ENCODE measurements at regions not wholly inside any gene's neighbourhood (a gene's known extent, or its start where the extent isn't known, plus 50 kb on each side); places are given as distances from the start of the nearest gene placed in this dataset.

DNA sequence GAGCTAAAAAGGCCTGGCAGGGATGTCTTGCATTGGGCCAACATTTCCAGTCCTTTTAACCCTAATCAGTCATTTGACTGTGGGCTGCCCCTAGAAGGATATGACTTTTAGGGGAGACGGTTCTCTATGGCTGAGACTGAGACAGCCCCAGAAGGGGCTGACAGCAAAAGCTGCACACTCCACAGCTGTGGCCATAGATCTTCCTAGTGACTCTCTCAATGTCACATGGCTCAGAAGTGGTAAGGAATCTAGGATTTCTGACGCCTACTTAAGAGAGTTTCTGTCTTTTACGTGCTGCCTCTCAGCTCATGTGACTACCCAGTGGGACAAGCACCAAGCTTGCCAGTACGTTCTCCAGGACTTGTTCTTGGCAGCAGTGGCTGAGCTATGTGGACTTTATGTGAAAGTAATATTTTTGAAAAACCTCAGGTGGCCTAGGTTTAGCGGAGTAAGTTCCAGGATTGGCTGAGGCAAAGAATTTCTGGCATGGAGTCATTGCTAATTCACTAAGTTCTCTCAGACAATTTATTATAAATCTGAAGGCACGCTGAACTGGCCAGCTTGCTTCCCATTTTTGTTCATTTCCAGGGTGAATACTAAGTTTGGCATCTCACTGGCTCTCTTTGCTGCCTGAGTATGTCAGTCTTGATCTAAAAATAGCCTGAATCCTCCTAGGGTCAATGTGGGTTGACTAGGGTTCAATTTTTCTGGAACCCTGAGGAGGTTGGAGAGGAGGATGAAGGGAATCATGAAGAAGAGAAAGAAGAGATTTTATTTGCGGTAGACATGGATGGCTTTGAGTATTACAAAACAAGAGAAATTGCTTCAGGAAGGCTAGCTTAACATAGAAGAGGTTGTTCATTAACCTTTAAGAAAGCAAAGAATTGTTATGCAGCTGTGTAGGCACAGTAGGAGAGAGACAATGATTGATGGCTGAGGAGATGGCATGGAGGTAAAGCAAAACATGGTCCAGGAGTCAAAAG is 271.8 kb downstream of the AEBP2 start:
- H3K79me2 ChIP-seq (ENCODE audit: control insufficient read depth, low read length), result no peaks in the 10 kb centered on the region
- no peaks in the 10 kb centered on the region for H3F3A ChIP-seq (ENCODE audit: control insufficient read depth, insufficient read depth)
- H3K9me3 ChIP-seq (ENCODE audit: control insufficient read depth, insufficient read depth, low read length), result no peaks in the 10 kb centered on the region
- H3K4me1 ChIP-seq (ENCODE audit: control insufficient read depth, low read length), result no peaks in the 10 kb centered on the region
- no peaks in the 10 kb centered on the region for H3K27me3 ChIP-seq (ENCODE audit: control insufficient read depth, low read length)
- no peaks in the 10 kb centered on the region for H3K9me2 ChIP-seq (replicated peaks; ENCODE audit: control insufficient read depth, low read length)
- H3K4me3 ChIP-seq (ENCODE audit: low read length), result no peak overlapping the region
- no peaks in the 10 kb centered on the region for H4K20me1 ChIP-seq (ENCODE audit: control insufficient read depth, insufficient read depth, low read depth, low read length)
- H3K36me3 ChIP-seq (ENCODE audit: control insufficient read depth, low read length), result no peaks in the 10 kb centered on the region
- TF ChIP-seq CTCF (IDR thresholded peaks at IDR 0.05; ENCODE audit: low read depth, low read length, poor library complexity, severe bottlenecking) (no peak), EZH2phosphoT487 (IDR thresholded peaks at IDR 0.05; ENCODE audit: borderline replicate concordance, low read length) (no peak)
- no peak overlapping the region for H3K27ac ChIP-seq (ENCODE audit: low read depth, low read length)
- no peak overlapping the region for H3K4me2 ChIP-seq (ENCODE audit: low read length)

- no peaks in the 10 kb centered on the region for H3K9me2 ChIP-seq (replicated peaks; ENCODE audit: control insufficient read depth, low read length)
- no peak overlapping the region for H3K4me2 ChIP-seq (ENCODE audit: low read length)
- H3K27ac ChIP-seq (ENCODE audit: low read depth, low read length), result no peak overlapping the region
- no peaks in the 10 kb centered on the region for H3F3A ChIP-seq (ENCODE audit: control insufficient read depth, insufficient read depth)
- H3K79me2 ChIP-seq (ENCODE audit: control insufficient read depth, low read length), result no peaks in the 10 kb centered on the region
- no peaks in the 10 kb centered on the region for H3K4me1 ChIP-seq (ENCODE audit: control insufficient read depth, low read length)
- no peak overlapping the region for H3K4me3 ChIP-seq (ENCODE audit: low read length)
- no peaks in the 10 kb centered on the region for H3K27me3 ChIP-seq (ENCODE audit: control insufficient read depth, low read length)
- H3K9me3 ChIP-seq (ENCODE audit: control insufficient read depth, insufficient read depth, low read length), result no peaks in the 10 kb centered on the region
- H3K36me3 ChIP-seq (ENCODE audit: control insufficient read depth, low read length), result no peaks in the 10 kb centered on the region
- no peaks in the 10 kb centered on the region for H4K20me1 ChIP-seq (ENCODE audit: control insufficient read depth, insufficient read depth, low read depth, low read length)
- TF ChIP-seq EZH2phosphoT487 (IDR thresholded peaks at IDR 0.05; ENCODE audit: borderline replicate concordance, low read length) (no peak), CTCF (IDR thresholded peaks at IDR 0.05; ENCODE audit: low read depth, low read length, poor library complexity, severe bottlenecking) (no peak)
Measured at GRCh38 chr12:19712041-19712440, 272.7 kb downstream of the AEBP2 start.

DNA sequence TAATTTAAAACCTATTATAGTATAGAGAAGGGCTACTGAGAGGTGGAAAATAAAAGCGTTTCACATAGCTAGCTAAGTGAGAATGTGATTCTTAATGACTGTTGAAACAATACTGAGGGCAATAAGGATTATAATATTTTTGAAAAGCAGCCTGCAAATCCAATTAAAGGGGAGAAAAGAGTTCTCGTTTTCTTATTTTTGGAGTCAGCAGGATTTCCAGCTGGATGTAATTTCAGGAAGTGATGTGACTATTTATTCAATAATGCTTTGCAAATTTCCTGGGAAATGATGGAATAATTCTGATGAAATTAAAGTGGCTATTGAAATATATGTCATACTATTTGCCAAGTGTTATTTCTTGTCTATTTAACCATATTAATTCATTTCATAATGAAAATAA is 279.1 kb downstream of the AEBP2 start:
- no peak for TF ChIP-seq CTCF (IDR thresholded peaks at IDR 0.05; ENCODE audit: low read depth, low read length, poor library complexity, severe bottlenecking)
- no peak for TF ChIP-seq EZH2phosphoT487 (IDR thresholded peaks at IDR 0.05; ENCODE audit: borderline replicate concordance, low read length)
- no peaks in the 10 kb centered on the region for H4K20me1 ChIP-seq (ENCODE audit: control insufficient read depth, insufficient read depth, low read depth, low read length)
- H3K27me3 ChIP-seq (ENCODE audit: control insufficient read depth, low read length), result no peaks in the 10 kb centered on the region
- H3K79me2 ChIP-seq (ENCODE audit: control insufficient read depth, low read length), result no peaks in the 10 kb centered on the region
- no peak overlapping the region for H3K27ac ChIP-seq (ENCODE audit: low read depth, low read length)
- no peaks in the 10 kb centered on the region for H3F3A ChIP-seq (ENCODE audit: control insufficient read depth, insufficient read depth)
- no peaks in the 10 kb centered on the region for H3K9me3 ChIP-seq (ENCODE audit: control insufficient read depth, insufficient read depth, low read length)
- H3K9me2 ChIP-seq (replicated peaks; ENCODE audit: control insufficient read depth, low read length), result no peaks in the 10 kb centered on the region
- no peak overlapping the region for H3K4me3 ChIP-seq (ENCODE audit: low read length)
- H3K4me1 ChIP-seq (ENCODE audit: control insufficient read depth, low read length), result no peaks in the 10 kb centered on the region
- H3K4me2 ChIP-seq (ENCODE audit: low read length), result no peak overlapping the region
- no peaks in the 10 kb centered on the region for H3K36me3 ChIP-seq (ENCODE audit: control insufficient read depth, low read length)
